CD4-positive, alpha-beta T cell treated with Interferon gamma for 1 hour (primary cell): ENCODE measurements at regions not wholly inside any gene's neighbourhood (a gene's known extent, or its start where the extent isn't known, plus 50 kb on each side); places are given as distances from the start of the nearest gene placed in this dataset.

Experiments
- DNase-seq: peaks from one replicate; pipeline ENCODE4 v3.0.0-alpha.2; 2020

GRCh38 chr1:219304227-219305226, 130.8 kb downstream of the LYPLAL1 start:
- DNase-seq, result no peak

GRCh38 chr1:219302697-219303096, 129.0 kb downstream of the LYPLAL1 start:
- no peak for DNase-seq

GRCh38 chr1:219299420-219299819, 125.7 kb downstream of the LYPLAL1 start:
- DNase-seq, result no peak

- no peak for DNase-seq
These were observed 125.0 kb downstream of the LYPLAL1 start for GRCh38 chr1:219298571-219299148.

GRCh38 chr1:219296430-219297355, 123.0 kb downstream of the LYPLAL1 start:
- no peak for DNase-seq

- no peak for DNase-seq
These were observed 120.6 kb downstream of the LYPLAL1 start for GRCh38 chr1:219294251-219294650.

- no peak for DNase-seq
These were observed 119.7 kb downstream of the LYPLAL1 start for GRCh38 chr1:219293410-219293809.

GRCh38 chr1:219292999-219293398, 119.3 kb downstream of the LYPLAL1 start:
- no peak for DNase-seq

- no peak for DNase-seq
These were observed 118.7 kb downstream of the LYPLAL1 start for GRCh38 chr1:219292341-219292740.

- DNase-seq, result no peak
These were observed 115.5 kb downstream of the LYPLAL1 start for GRCh38 chr1:219289171-219289570.

- no peak for DNase-seq
These were observed 109.9 kb downstream of the LYPLAL1 start for GRCh38 chr1:219283541-219283940.

- no peak for DNase-seq
These were observed 108.2 kb downstream of the LYPLAL1 start for GRCh38 chr1:219281831-219282230.

- DNase-seq, result no peak
These were observed 105.5 kb downstream of the LYPLAL1 start for GRCh38 chr1:219279017-219279770.

GRCh38 chr1:219278288-219278687, 104.6 kb downstream of the LYPLAL1 start:
- no peak for DNase-seq

GRCh38 chr1:219277304-219278105, 103.8 kb downstream of the LYPLAL1 start:
- DNase-seq, result no peak

- DNase-seq, result no peak
These were observed 102.5 kb downstream of the LYPLAL1 start for GRCh38 chr1:219276049-219276738.

GRCh38 chr1:219273088-219273686, 99.5 kb downstream of the LYPLAL1 start:
- DNase-seq, result no peak

- no peak for DNase-seq
These were observed 98.3 kb downstream of the LYPLAL1 start for GRCh38 chr1:219271818-219272535.

- no peak for DNase-seq
These were observed 95.5 kb downstream of the LYPLAL1 start for GRCh38 chr1:219269171-219269570.

- DNase-seq, result no peak
These were observed 92.8 kb downstream of the LYPLAL1 start for GRCh38 chr1:219266524-219266923.
